ENCODE measurements at regions not wholly inside any gene's neighbourhood (a gene's known extent, or its start where the extent isn't known, plus 50 kb on each side); places are given as distances from the start of the nearest gene placed in this dataset.

DNA sequence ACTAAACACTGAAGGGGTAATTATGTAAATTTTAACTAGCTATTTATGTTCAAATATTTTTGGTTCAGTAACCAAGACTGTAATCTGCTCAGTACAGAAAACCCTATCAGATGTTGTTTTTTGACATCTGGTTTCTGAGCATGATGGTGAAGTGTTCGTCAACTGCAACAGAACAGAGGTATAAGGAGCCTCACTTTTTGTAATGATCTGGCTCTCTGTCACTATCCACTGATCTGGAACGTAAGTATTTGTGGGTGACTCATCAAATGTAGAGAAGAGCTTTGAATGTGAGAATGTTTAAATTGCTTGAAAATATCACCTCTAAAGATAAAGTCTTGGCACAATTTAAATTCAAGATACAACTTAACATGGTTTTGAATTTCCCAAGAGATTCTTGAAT, 213.6 kb upstream of the FAM98A start:
- intact Hi-C loops (cut with DNase I) = no loop called here
- no peaks in the 10 kb centered on the region for H3K4me1 ChIP-seq
- TF ChIP-seq, protein P1, sequence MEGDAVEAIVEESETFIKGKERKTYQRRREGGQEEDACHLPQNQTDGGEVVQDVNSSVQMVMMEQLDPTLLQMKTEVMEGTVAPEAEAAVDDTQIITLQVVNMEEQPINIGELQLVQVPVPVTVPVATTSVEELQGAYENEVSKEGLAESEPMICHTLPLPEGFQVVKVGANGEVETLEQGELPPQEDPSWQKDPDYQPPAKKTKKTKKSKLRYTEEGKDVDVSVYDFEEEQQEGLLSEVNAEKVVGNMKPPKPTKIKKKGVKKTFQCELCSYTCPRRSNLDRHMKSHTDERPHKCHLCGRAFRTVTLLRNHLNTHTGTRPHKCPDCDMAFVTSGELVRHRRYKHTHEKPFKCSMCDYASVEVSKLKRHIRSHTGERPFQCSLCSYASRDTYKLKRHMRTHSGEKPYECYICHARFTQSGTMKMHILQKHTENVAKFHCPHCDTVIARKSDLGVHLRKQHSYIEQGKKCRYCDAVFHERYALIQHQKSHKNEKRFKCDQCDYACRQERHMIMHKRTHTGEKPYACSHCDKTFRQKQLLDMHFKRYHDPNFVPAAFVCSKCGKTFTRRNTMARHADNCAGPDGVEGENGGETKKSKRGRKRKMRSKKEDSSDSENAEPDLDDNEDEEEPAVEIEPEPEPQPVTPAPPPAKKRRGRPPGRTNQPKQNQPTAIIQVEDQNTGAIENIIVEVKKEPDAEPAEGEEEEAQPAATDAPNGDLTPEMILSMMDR (IDR thresholded peaks at IDR 0.05) = no peak
- no peak for TF ChIP-seq POLR2A (IDR thresholded peaks at IDR 0.05)
- no peak for DNase-seq
- H3K27me3 ChIP-seq = no peaks in the 10 kb centered on the region
- 45% methylated on average over 2 of the region's 2 CpGs for WGBS (ENCODE audit: insufficient coverage, low coverage, low lambda C conversion rate, missing lambda C conversion rate)
- no peak for ATAC-seq
- H3K9me3 ChIP-seq = no peaks in the 10 kb centered on the region
- no peak overlapping the region for H3K27ac ChIP-seq
- no peak overlapping the region for H3K4me3 ChIP-seq
- H3K36me3 ChIP-seq = no peaks in the 10 kb centered on the region

DNA sequence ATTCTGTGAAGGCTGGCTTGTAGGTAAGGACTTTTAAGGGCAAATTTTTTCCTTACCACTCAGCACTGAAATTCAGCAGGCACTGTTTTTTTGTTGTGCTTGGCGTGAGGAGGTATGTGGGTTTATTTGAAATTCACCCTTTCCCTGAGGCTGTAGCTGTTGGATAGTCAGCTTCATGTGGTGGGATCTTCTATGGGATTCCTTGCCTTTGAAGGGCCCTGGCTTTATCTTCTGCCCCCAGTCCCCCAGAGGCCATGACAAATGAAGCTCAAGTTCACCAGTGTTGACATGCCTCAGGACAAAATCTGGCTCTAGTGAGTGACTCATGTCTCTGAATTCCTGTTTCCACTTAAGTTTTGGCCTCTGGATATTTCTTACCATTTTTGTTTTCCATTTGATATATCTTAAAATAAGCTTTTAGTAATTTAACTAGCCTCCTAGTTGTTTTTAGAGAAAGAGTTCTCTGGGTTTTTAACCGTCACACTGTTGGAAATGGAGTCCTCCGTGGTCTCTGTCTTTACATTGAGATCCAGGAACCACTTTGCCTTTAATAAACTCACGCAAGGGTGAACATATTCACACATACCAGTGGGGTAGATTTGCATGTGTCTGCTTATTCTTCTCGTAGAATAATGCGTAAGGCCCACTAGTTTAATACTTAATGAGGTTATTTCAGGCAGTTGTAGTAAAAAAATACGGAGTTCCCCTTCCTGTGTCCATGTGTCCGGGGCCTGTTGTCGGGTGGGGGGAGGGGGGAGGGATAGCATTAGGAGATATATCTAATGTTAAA, 211.1 kb upstream of the FAM98A start:
- intact Hi-C loops (cut with DNase I) = no loop called here
- Histone ChIP-seq H3K27ac (no peak overlapping the region), H3K4me3 (no peak overlapping the region), H3K4me1 (no peaks in the 10 kb centered on the region), H3K36me3 (no peaks in the 10 kb centered on the region), H3K27me3 (no peaks in the 10 kb centered on the region), H3K9me3 (no peaks in the 10 kb centered on the region)
- 61% methylated on average over 8 of the region's 9 CpGs for WGBS (ENCODE audit: insufficient coverage, low coverage, low lambda C conversion rate, missing lambda C conversion rate)
- ATAC-seq (no peak), DNase-seq (no peak)
- TF ChIP-seq, protein P1 (IDR thresholded peaks at IDR 0.05) = no peak
- TF ChIP-seq POLR2A (IDR thresholded peaks at IDR 0.05) = no peak

DNA sequence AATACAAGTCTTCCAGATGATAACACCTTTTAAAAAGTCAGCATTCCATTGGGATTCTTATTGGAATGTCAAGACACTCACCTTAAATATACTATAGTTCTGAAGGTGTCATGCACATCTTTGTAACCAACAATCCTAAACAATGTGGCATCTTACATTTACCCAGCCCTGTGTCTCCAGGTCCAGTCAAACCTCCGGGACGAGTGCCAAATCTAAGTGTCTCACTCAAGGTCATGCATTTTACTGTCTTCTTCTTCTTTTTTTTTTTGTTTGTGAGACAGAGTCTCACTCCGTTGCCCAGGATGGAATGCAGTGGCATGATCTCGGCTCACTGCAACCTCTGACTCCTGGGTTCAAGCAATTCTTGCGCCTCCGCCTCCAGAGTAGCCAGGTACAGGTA, 206.9 kb upstream of the FAM98A start:
- Histone ChIP-seq H3K9me3 (no peaks in the 10 kb centered on the region), H3K4me3 (no peak overlapping the region), H3K36me3 (no peaks in the 10 kb centered on the region), H3K27me3 (no peaks in the 10 kb centered on the region), H3K4me1 (no peaks in the 10 kb centered on the region), H3K27ac (no peak overlapping the region)
- 49% methylated on average over 6 of the region's 6 CpGs for WGBS (ENCODE audit: insufficient coverage, low coverage, low lambda C conversion rate, missing lambda C conversion rate)
- DNase-seq (no peak), ATAC-seq (no peak)
- intact Hi-C loops (cut with DNase I) = no loop called here
- TF ChIP-seq, protein P1 (IDR thresholded peaks at IDR 0.05) = no peak
- no peak for TF ChIP-seq POLR2A (IDR thresholded peaks at IDR 0.05)

DNA sequence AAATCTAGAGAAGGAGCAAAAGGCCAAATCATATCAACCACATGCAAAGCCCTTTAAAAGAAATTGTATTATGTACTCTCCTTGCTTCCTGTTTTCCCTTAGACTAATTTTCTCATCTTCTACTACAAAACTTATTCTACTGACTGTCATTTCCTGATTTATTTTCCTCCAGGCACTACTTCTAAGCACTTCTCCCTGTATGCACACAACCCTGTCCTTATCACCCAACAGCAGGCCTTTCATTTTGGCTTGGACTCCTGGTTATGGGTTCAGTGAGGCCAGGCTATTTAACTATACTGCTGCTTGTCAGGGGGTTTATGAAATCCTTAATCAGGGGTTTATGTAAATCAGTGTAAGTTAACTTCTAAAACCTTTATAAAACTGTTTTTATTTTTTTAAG, 205.1 kb upstream of the FAM98A start:
- no peak for DNase-seq
- intact Hi-C loops (cut with DNase I) = no loop called here
- TF ChIP-seq, protein P1 (IDR thresholded peaks at IDR 0.05) = no peak
- no peak for TF ChIP-seq POLR2A (IDR thresholded peaks at IDR 0.05)
- H3K27me3 ChIP-seq = no peaks in the 10 kb centered on the region
- H3K4me3 ChIP-seq = no peak overlapping the region
- no peaks in the 10 kb centered on the region for H3K4me1 ChIP-seq
- peak in 3 of 4 donors; percentile 55 to 89 (median 60) for ATAC-seq
- no peak overlapping the region for H3K27ac ChIP-seq
- H3K36me3 ChIP-seq = no peaks in the 10 kb centered on the region
- no peaks in the 10 kb centered on the region for H3K9me3 ChIP-seq

All from right lobe of liver (tissue), 6 donors.